ENCODE measurements at regions not wholly inside any gene's neighbourhood (a gene's known extent, or its start where the extent isn't known, plus 50 kb on each side); places are given as distances from the start of the nearest gene placed in this dataset.
"Not testable (repeated sequence)": the region's sequence is repeated elsewhere in the genome, so short reads cannot be mapped to it uniquely, and the experiment has no call there.

- no peak for DNase-seq (ENCODE audit: low read depth)
Observed at GRCh38 chr2:132272713-132273112, 111.0 kb upstream of the ANKRD30BL start.

DNA sequence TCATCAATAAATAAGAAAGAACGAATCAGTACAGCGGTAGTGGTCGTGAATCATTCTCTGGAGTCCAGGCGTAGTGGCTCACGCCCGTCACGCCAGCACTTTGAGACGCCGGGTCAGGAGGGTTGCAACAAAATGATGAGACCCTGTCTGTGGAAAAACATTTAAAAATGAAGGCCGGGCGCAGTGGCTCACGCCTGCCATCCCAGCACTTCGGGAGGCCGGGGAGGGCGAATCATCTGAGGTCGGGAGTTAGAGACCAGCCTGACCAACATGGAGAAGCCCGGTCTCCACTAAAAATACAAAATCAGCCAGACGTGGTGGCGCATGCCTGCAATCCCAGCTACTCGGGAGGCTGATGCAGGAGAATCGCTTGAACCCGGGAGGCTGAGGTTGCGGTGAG is 111.8 kb upstream of the ANKRD30BL start:
- not testable (repeated sequence) for DNase-seq (ENCODE audit: low read depth)

GRCh38 chr2:132274000-132274399 is 112.2 kb upstream of the ANKRD30BL start:
- no peak for DNase-seq (ENCODE audit: low read depth)

- DNase-seq (ENCODE audit: low read depth): no peak
Observed at GRCh38 chr2:132275396-132275795, 113.6 kb upstream of the ANKRD30BL start.

- DNase-seq (ENCODE audit: low read depth): no peak
Observed at GRCh38 chr2:132276571-132276981, 114.8 kb upstream of the ANKRD30BL start.

DNA sequence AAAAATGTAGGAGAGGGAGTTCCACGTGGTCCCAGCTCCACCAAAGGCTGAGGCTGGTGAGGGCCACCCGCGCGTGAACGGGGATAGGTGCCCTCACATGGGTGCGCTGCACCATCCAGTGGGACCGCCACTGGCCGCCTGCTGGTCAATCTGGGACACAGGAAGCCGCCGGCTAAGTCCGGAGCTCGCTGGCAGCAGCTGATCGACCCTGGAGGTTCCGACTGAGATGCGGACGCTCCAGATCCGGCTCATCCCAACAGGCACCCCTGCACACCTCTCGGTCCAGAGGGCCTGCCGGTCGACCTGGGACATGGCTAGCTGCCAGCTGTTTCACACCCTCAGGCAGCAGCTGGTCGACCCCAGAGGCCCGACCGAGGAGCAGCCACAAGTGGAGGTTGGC is 116.5 kb upstream of the ANKRD30BL start:
- no peak for DNase-seq (ENCODE audit: low read depth)

GRCh38 chr2:132279344-132279743 is 117.6 kb upstream of the ANKRD30BL start:
- DNase-seq (ENCODE audit: low read depth): no peak

DNA sequence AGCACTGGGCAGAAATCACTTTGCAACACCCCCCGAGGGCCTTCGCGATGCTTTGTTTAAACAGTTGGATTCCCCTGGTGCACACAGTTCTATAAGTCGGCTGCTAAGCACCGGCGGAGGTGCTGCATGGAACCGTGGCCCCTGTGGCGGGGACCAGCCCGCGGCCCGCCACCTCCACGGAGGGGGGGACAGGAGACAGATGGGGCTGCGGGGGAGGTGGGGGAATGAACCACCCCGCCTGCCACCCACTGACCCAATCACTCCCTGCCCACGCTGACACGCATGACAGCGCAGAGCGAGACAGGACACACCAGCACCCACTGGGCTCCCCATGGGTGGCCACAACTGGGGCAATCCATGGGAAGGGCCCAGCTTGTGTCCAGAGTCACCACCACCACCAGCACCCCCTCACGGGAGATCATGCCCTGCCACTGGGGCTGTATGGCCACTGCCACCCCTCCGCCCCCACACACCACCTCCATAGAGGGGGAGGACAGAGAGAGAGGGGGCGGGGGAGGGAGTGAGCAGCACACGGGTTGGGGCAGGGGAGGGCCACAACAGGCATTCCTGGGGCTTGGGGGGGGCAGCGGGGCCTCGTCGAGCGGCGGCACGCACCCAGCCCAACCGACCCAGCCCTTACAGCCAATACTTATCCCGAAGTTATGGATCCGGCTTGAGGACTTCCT is 118.3 kb upstream of the ANKRD30BL start:
- no peak for DNase-seq (ENCODE audit: low read depth)

DNA sequence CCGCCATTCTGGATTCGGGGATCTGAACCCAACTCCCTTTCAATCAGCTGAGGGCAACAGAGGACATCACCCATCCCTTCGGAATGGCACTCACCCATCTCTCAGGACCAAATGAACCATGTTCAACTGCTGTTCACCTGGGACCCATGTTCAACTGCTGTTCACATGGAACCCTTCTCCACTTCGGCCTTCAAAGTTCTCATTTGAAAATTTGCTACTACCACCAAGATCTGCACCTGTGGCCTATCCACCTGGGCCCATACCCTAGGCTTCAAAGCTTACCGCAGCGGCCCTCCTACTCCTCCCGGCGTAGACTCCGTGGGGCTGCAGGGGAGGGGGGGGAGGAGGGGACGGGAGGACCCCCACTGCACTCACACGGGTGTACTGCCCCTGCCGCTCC is 119.2 kb upstream of the ANKRD30BL start:
- DNase-seq (ENCODE audit: low read depth): no peak

- DNase-seq (ENCODE audit: low read depth): not testable (repeated sequence)
Observed at GRCh38 chr2:132282104-132282503, 120.4 kb upstream of the ANKRD30BL start.

GRCh38 chr2:132282911-132283310 is 121.2 kb upstream of the ANKRD30BL start:
- DNase-seq (ENCODE audit: low read depth): no peak

GRCh38 chr2:132286289-132286911 is 124.6 kb upstream of the ANKRD30BL start:
- not testable (repeated sequence) for DNase-seq (ENCODE audit: low read depth)

DNA sequence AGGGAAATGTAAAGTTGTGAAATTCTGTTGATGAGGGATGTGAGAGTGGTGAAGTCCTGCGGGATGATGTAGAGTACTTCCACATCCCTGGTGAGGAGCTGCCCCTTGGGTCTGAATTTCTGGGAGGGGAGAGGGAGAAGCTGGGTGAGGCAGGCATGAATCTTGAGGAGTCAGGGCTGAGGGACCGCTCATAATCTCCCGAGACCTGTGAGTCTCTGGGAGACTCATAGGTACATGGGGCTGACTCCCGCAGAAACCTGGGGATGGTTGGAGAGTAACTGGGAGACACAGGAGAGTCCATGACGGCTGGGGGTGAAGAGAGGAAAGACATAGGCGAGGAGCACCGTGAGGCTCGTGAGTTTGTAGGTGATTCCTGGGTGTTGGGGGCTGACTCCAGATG is 126.2 kb upstream of the ANKRD30BL start:
- not testable (repeated sequence) for DNase-seq (ENCODE audit: low read depth)

GRCh38 chr2:132289138-132289537 is 127.4 kb upstream of the ANKRD30BL start:
- not testable (repeated sequence) for DNase-seq (ENCODE audit: low read depth)

GRCh38 chr2:132289812-132290211 is 126.8 kb upstream of the GPR39 start:
- not testable (repeated sequence) for DNase-seq (ENCODE audit: low read depth)

- DNase-seq (ENCODE audit: low read depth): not testable (repeated sequence)
Observed at GRCh38 chr2:132300592-132301378, 115.8 kb upstream of the GPR39 start.

DNA sequence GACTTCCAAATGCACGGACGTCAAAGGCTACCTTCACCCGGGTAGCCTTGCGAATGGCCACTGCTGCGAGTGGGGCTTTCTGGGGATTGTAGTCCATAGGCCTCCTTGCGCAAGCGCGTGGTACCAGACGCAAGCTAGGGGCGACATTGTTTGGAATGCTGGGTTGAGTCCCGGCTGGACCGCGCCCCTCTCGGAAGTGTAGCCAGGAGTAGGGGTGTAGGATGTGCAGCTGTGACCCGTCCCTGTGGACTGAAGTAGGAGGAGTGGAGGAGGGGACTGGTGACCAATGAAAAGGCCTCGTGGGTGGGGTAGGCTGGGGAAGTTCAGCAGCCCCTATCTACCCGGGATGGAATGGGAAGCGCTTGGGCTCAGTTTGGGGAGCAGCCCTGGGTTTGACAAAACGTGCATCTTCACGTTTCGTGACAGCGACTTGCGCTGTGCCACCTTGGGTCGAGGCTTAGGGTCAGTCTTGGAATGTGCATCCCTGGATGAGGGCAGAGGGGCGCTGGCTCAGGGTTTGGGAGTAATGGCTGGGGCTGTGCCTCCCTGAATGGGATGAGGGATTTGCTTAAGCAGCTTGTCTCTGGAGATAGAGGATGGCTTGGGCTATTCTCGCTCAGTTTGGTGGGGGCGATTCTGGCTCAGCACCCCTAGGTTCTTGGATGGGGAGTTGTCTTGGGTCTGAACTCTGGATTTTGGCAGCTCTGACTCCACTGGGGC is 111.8 kb upstream of the GPR39 start:
- DNase-seq (ENCODE audit: low read depth): peak; percentile 3

DNA sequence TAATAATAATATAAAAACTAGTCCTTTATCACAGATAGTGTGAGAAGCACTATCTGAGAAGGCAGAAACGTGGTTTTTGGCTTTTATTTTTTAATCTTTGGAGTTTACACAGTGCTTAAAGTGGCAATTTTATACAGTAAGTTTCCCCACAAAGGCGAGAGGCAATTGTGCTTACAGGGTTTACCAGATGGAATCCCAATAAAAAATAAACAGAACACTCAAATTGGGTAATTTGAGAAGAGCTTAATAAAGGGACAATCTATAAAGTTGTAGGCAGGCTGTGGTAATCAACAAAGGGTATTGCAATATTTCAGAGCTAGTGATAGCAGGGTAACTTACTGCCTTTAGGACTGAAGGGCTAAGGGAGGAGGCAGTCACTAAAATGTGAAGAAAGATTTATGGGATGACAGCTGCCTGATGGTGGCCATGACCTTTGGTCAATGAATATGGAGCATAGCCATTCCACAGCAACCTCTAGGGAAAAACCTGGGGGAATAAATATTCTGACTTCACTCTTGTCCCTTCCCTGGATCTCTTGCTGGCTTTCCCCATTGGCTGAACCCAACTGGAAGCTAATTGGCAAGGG is 108.9 kb upstream of the GPR39 start:
- DNase-seq (ENCODE audit: low read depth): not testable (repeated sequence)

GRCh38 chr2:132309203-132309602 is 107.4 kb upstream of the GPR39 start:
- not testable (repeated sequence) for DNase-seq (ENCODE audit: low read depth)

GRCh38 chr2:132315546-132315945 is 101.1 kb upstream of the GPR39 start:
- not testable (repeated sequence) for DNase-seq (ENCODE audit: low read depth)

GRCh38 chr2:132317026-132317680 is 99.5 kb upstream of the GPR39 start:
- not testable (repeated sequence) for DNase-seq (ENCODE audit: low read depth)

Measured in fibroblast of gingiva (primary cell).